ENCODE measurements at regions not wholly inside any gene's neighbourhood (a gene's known extent, or its start where the extent isn't known, plus 50 kb on each side); places are given as distances from the start of the nearest gene placed in this dataset.

- H3K36me3 ChIP-seq, result no peaks in the 10 kb centered on the region
- no peak overlapping the region for H3K4me3 ChIP-seq (ENCODE audit: low read depth, low read length)
- no peaks in the 10 kb centered on the region for H3K27me3 ChIP-seq
- H3K4me1 ChIP-seq, result no peaks in the 10 kb centered on the region
- DNase-seq, result no peak
- no peak for TF ChIP-seq CTCF (IDR thresholded peaks at IDR 0.05; ENCODE audit: low read depth, low read length)
- H3K9me3 ChIP-seq, result no peaks in the 10 kb centered on the region
These were observed 250.6 kb upstream of the NFIA start for GRCh38 chr1:60831780-60832179.

GRCh38 chr1:60828944-60829343 lies 253.4 kb upstream of the NFIA start:
- Histone ChIP-seq H3K4me1 (no peaks in the 10 kb centered on the region), H3K9me3 (no peaks in the 10 kb centered on the region), H3K36me3 (no peaks in the 10 kb centered on the region), H3K27me3 (no peaks in the 10 kb centered on the region), H3K4me3 (ENCODE audit: low read depth, low read length) (no peak overlapping the region)
- no peak for DNase-seq
- TF ChIP-seq CTCF (IDR thresholded peaks at IDR 0.05; ENCODE audit: low read depth, low read length), result no peak

GRCh38 chr1:60826320-60827094 lies 255.9 kb upstream of the NFIA start:
- no peaks in the 10 kb centered on the region for H3K4me1 ChIP-seq
- no peak for DNase-seq
- no peaks in the 10 kb centered on the region for H3K36me3 ChIP-seq
- no peaks in the 10 kb centered on the region for H3K27me3 ChIP-seq
- no peaks in the 10 kb centered on the region for H3K9me3 ChIP-seq
- no peak for TF ChIP-seq CTCF (IDR thresholded peaks at IDR 0.05; ENCODE audit: low read depth, low read length)
- no peak overlapping the region for H3K4me3 ChIP-seq (ENCODE audit: low read depth, low read length)

- H3K36me3 ChIP-seq, result no peaks in the 10 kb centered on the region
- no peaks in the 10 kb centered on the region for H3K9me3 ChIP-seq
- H3K4me3 ChIP-seq (ENCODE audit: low read depth, low read length), result no peak overlapping the region
- no peak for DNase-seq
- no peaks in the 10 kb centered on the region for H3K27me3 ChIP-seq
- TF ChIP-seq CTCF (IDR thresholded peaks at IDR 0.05; ENCODE audit: low read depth, low read length), result 0 out of 2 replicates have a peak, but pooled peaks have one; percentile 10
- H3K4me1 ChIP-seq, result no peaks in the 10 kb centered on the region
These were observed 256.8 kb upstream of the NFIA start for GRCh38 chr1:60825593-60825992.

GRCh38 chr1:60823151-60823550 lies 259.2 kb upstream of the NFIA start:
- no peaks in the 10 kb centered on the region for H3K36me3 ChIP-seq
- H3K4me1 ChIP-seq, result no peaks in the 10 kb centered on the region
- no peak overlapping the region for H3K4me3 ChIP-seq (ENCODE audit: low read depth, low read length)
- no peak for TF ChIP-seq CTCF (IDR thresholded peaks at IDR 0.05; ENCODE audit: low read depth, low read length)
- H3K27me3 ChIP-seq, result no peaks in the 10 kb centered on the region
- no peaks in the 10 kb centered on the region for H3K9me3 ChIP-seq
- no peak for DNase-seq

- DNase-seq, result no peak
- TF ChIP-seq CTCF (IDR thresholded peaks at IDR 0.05; ENCODE audit: low read depth, low read length), result no peak
- Histone ChIP-seq H3K36me3 (no peaks in the 10 kb centered on the region), H3K9me3 (no peaks in the 10 kb centered on the region), H3K4me1 (no peaks in the 10 kb centered on the region), H3K4me3 (ENCODE audit: low read depth, low read length) (no peak overlapping the region), H3K27me3 (no peaks in the 10 kb centered on the region)
These were observed 260.1 kb upstream of the NFIA start for GRCh38 chr1:60822252-60822651.
